ENCODE measurements at regions not wholly inside any gene's neighbourhood (a gene's known extent, or its start where the extent isn't known, plus 50 kb on each side); places are given as distances from the start of the nearest gene placed in this dataset.

DNA sequence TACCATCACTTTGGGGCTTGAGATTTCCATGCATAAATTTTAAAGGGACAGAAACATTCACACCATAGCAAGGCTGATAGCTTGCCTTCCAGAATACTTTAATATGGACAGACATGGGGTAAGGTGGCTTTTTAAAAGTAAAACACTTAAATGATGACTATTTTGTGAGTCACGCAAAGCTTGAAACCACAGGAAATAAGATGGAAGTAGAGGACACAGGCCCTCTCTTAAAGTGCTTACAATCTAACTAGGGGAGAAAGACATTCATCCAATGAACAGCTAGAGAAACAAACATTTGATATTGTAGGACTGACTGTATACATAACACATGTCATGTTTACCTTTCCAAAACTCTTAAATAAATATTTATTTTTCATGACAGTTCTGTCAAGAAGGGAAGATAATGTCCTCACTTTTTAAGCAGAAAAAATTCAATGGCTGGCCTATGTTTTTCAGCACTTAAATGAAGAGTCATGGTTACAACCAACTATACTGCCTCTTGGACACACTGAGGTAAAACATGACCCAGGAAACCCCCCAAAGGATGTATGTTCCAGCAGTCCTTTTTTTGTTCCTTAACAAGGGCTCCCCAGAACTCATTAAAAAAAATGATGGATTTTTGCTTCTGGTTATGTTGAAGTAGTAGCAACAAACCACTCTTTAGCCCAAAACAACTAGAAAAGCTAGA is 120.0 kb upstream of the RBMS1 start:
- TF ChIP-seq, protein P1, sequence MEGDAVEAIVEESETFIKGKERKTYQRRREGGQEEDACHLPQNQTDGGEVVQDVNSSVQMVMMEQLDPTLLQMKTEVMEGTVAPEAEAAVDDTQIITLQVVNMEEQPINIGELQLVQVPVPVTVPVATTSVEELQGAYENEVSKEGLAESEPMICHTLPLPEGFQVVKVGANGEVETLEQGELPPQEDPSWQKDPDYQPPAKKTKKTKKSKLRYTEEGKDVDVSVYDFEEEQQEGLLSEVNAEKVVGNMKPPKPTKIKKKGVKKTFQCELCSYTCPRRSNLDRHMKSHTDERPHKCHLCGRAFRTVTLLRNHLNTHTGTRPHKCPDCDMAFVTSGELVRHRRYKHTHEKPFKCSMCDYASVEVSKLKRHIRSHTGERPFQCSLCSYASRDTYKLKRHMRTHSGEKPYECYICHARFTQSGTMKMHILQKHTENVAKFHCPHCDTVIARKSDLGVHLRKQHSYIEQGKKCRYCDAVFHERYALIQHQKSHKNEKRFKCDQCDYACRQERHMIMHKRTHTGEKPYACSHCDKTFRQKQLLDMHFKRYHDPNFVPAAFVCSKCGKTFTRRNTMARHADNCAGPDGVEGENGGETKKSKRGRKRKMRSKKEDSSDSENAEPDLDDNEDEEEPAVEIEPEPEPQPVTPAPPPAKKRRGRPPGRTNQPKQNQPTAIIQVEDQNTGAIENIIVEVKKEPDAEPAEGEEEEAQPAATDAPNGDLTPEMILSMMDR (IDR thresholded peaks at IDR 0.05): no peak
- TF ChIP-seq EZH2 (IDR thresholded peaks at IDR 0.05; ENCODE audit: borderline replicate concordance, insufficient read depth, low read depth, low read length, poor library complexity, severe bottlenecking): no peak

Data from B cell (primary cell).